Mesenchymal stem cell (in vitro differentiated cells and primary cell): ENCODE measurements at regions not wholly inside any gene's neighbourhood (a gene's known extent, or its start where the extent isn't known, plus 50 kb on each side); places are given as distances from the start of the nearest gene placed in this dataset.
A peak's percentile ranks its signal among the peaks of the same experiment; 100 is the strongest.

Experiments used
- DNase-seq: peaks from one replicate; pipeline ENCODE4 v3.0.0-alpha.2; 2013
- H2AFZ ChIP-seq: one replicate; pipeline ENCODE4 v1.6.1; 2013; ENCODE audit warnings: low read depth, mild to moderate bottlenecking, control low read depth, inconsistent platforms, low read length, moderate library complexity
- H2AK5ac ChIP-seq: 2 replicates; pipeline ENCODE4 v1.6.1; 2013; ENCODE audit warnings: low read length, moderate library complexity, mild to moderate bottlenecking, inconsistent platforms; ENCODE audit not compliant: severe bottlenecking
- H2BK120ac ChIP-seq: one replicate; pipeline ENCODE4 v1.6.1; 2013; ENCODE audit warnings: low read depth, mild to moderate bottlenecking, inconsistent platforms, low read length, moderate library complexity
- H2BK12ac ChIP-seq, 2 experiments: one replicate each; pipeline ENCODE4 v1.6.1; 2013; ENCODE audit warnings: inconsistent platforms in 2 of 2, low read length in 2 of 2, mild to moderate bottlenecking in 2 of 2, moderate library complexity in 2 of 2, control low read depth in 1 of 2
- H2BK15ac ChIP-seq: one replicate; pipeline ENCODE4 v1.6.1; 2013; ENCODE audit warnings: mild to moderate bottlenecking, low read depth, inconsistent platforms; ENCODE audit not compliant: poor library complexity, severe bottlenecking
- H2BK5ac ChIP-seq: 2 replicates; pipeline ENCODE4 v1.6.1; 2013; ENCODE audit warnings: low read depth, mild to moderate bottlenecking, low read length, control low read depth, inconsistent platforms; ENCODE audit not compliant: poor library complexity, severe bottlenecking
- H3K14ac ChIP-seq, 2 experiments: one replicate each; pipeline ENCODE4 v1.6.1; 2013; ENCODE audit warnings: inconsistent platforms in 2 of 2, low read length in 2 of 2, control low read depth in 1 of 2, mild to moderate bottlenecking in 1 of 2, moderate library complexity in 1 of 2
- H3K18ac ChIP-seq, 2 experiments: one replicate each; pipeline ENCODE4 v1.6.1; 2013; ENCODE audit warnings: inconsistent platforms in 2 of 2, low read length in 2 of 2, control low read depth in 1 of 2, low read depth in 1 of 2, mild to moderate bottlenecking in 1 of 2
- H3K23ac ChIP-seq, 2 experiments: one replicate each; pipeline ENCODE4 v1.6.1; 2013; ENCODE audit warnings: inconsistent platforms in 2 of 2, low read length in 2 of 2, mild to moderate bottlenecking in 2 of 2, moderate library complexity in 2 of 2, control low read depth in 1 of 2
- H3K27ac ChIP-seq: 2 replicates; pipeline ENCODE4 v1.5.1; 2013; ENCODE audit warnings: mild to moderate bottlenecking, moderate library complexity, low read length, control low read depth, inconsistent platforms; ENCODE audit not compliant: poor library complexity, severe bottlenecking
- H3K27me3 ChIP-seq, 2 experiments: 2 replicates each; pipeline versions ENCODE4 v1.6.1 to v1.7.0; 2013; ENCODE audit warnings: low read length in 2 of 2, mild to moderate bottlenecking in 2 of 2, moderate library complexity in 2 of 2, control low read depth in 1 of 2, inconsistent platforms in 1 of 2; ENCODE audit not compliant: control insufficient read depth in 1 of 2, insufficient read depth in 1 of 2
- H3K36me3 ChIP-seq, 2 experiments: 2 replicates each; pipeline versions ENCODE4 v1.6.1 to v1.7.0; 2013; ENCODE audit warnings: low read length in 2 of 2, control low read depth in 1 of 2, inconsistent platforms in 1 of 2, low read depth in 1 of 2, mild to moderate bottlenecking in 1 of 2; ENCODE audit not compliant: insufficient read depth in 2 of 2, control insufficient read depth in 1 of 2
- H3K4ac ChIP-seq, 2 experiments: one replicate each; pipeline ENCODE4 v1.6.1; 2013; ENCODE audit warnings: inconsistent platforms in 2 of 2, low read length in 2 of 2, mild to moderate bottlenecking in 2 of 2, moderate library complexity in 2 of 2, control low read depth in 1 of 2, low read depth in 1 of 2
- H3K4me1 ChIP-seq: 2 replicates; pipeline ENCODE4 v1.6.1; 2013; ENCODE audit warnings: low read depth, low read length, control low read depth; ENCODE audit not compliant: control insufficient read depth, insufficient read depth
- H3K4me2 ChIP-seq: 2 replicates; pipeline ENCODE4 v1.6.1; 2013; ENCODE audit warnings: low read length, mild to moderate bottlenecking, inconsistent platforms; ENCODE audit not compliant: poor library complexity, severe bottlenecking
- H3K4me3 ChIP-seq, 2 experiments: 2 replicates each; pipeline versions ENCODE4 v1.5.1 to v1.7.0; 2013; ENCODE audit warnings: low read length in 2 of 2, mild to moderate bottlenecking in 2 of 2, control low read depth in 1 of 2, low read depth in 1 of 2; ENCODE audit not compliant: insufficient read depth in 1 of 2
- H3K79me1 ChIP-seq: replicated peaks from 2 replicates; pipeline ENCODE4 v1.6.1; 2013; ENCODE audit warnings: mild to moderate bottlenecking, control low read depth, low read length, inconsistent platforms; ENCODE audit not compliant: poor library complexity, severe bottlenecking
- H3K9ac ChIP-seq: 2 replicates; pipeline ENCODE4 v1.7.0; 2013; ENCODE audit warnings: mild to moderate bottlenecking, low read length, moderate library complexity
- H3K9me3 ChIP-seq: 2 replicates; pipeline ENCODE4 v1.7.0; 2013; ENCODE audit warnings: mild to moderate bottlenecking, low read length; ENCODE audit not compliant: control insufficient read depth
- H4K8ac ChIP-seq: one replicate; pipeline ENCODE4 v1.6.1; 2013; ENCODE audit warnings: inconsistent platforms, mild to moderate bottlenecking, low read length, moderate library complexity
- H4K91ac ChIP-seq: one replicate; pipeline ENCODE4 v1.6.1; 2013; ENCODE audit warnings: mild to moderate bottlenecking, low read length, inconsistent platforms
- WGBS: methylation state at CpG from one replicate; pipeline ENCODE4 v1.1.7; 2013; ENCODE audit warnings: mixed read lengths; 5-methylcytosine and 5-hydroxymethylcytosine counted together

DNA sequence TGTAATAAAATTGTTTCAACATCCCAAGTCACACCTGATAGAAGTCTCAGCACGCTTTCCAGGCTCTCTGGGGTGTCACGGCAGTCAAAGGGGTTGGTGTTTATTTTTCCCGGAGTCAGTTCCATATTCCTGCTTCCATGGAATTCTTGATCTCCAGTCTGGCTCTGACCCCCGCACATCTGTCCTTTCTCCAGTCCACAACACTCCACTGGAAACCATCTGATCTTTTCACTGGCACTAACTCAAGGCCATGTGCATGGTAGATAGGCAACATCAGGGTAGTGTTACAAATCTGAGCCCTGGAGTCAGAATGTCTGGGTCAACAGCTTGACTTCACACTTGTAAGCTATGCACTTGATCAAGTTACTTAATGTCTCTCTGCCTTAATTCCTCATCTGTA, 176.2 kb downstream of the WDR11 start:
- Histone ChIP-seq H4K8ac (no peak overlapping the region), H3K27me3 (no peaks in the 10 kb centered on the region), H4K91ac (no peak overlapping the region), H2BK120ac (no peak overlapping the region), H3K4me3 (no peak overlapping the region), H3K23ac (no peak overlapping the region), H3K18ac (no peak overlapping the region), H2AK5ac (no peak overlapping the region), H3K27ac (no peak overlapping the region), H2BK5ac (no peak overlapping the region), H3K4me2 (no peak overlapping the region), H3K4ac (no peak overlapping the region), H2AFZ (no peak overlapping the region), H2BK12ac (no peak overlapping the region), H2BK15ac (no peak overlapping the region), H3K9ac (no peak overlapping the region), H3K9me3 (no peaks in the 10 kb centered on the region), H3K14ac (no peak overlapping the region), H3K4me1 (no peaks in the 10 kb centered on the region), H3K79me1 (no peaks in the 10 kb centered on the region), H3K36me3 (no peaks in the 10 kb centered on the region)
- DNase-seq, result no peak
- whole genome bisulfite sequencing, result 66% methylated on average over 3 of the region's 4 CpGs

DNA sequence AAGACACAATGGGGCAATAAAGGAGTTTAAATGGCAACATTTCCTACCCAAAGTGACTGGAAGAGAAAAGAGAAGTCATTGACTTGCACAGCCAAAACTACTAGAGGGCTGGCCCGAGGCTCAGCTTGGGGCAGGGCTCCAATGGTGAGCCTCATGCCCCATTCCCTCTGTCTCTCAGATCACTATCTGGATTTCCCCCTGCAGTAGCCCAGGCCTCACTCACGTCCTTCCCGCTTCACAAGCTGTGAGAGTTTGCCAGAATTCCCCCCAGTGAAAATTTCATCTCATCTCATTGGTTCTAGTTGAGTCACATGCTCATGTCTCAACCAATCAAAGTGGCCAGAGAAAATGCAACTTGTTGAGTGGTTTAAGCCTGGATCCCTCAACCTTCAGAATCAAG, 181.3 kb downstream of the WDR11 start:
- DNase-seq, result no peak
- Histone ChIP-seq H3K4me2 (no peak overlapping the region), H3K9me3 (no peaks in the 10 kb centered on the region), H3K27me3 (peaks cover 0 to 5% of the 10 kb centered on the region in 2 experiments), H2AFZ (no peak overlapping the region), H2BK120ac (no peak overlapping the region), H2AK5ac (no peak overlapping the region), H3K18ac (no peak overlapping the region), H3K4me1 (no peaks in the 10 kb centered on the region), H2BK12ac (no peak overlapping the region), H3K23ac (no peak overlapping the region), H3K4ac (no peak overlapping the region), H3K4me3 (no peak overlapping the region), H2BK5ac (no peak overlapping the region), H3K27ac (no peak overlapping the region), H2BK15ac (no peak overlapping the region), H3K36me3 (no peaks in the 10 kb centered on the region), H4K91ac (no peak overlapping the region), H3K79me1 (no peaks in the 10 kb centered on the region), H3K14ac (no peak overlapping the region), H3K9ac (no peak overlapping the region), H4K8ac (no peak overlapping the region)
- WGBS, result 95% methylated on average over 3 of the region's 3 CpGs

DNA sequence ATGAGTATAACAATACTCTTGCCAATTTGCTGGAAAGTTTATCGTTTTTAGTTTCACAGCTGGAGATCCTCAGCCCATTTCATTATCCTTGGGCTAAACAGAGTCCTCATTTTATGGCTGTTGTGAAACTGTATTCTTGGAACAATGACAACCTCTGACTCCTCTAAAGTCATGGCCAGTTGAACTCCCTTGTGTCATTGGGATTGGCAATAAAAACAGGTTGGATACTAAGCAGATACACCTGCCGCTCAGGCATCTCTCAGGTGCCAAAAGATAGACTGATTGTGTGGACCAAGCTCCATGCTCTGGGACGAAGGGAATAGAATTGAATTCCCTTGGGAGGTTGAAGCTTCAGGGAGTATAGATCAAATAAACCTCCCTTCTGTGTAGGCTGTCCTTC, 182.2 kb downstream of the WDR11 start:
- Histone ChIP-seq H3K4me3 (no peak overlapping the region), H3K9ac (no peak overlapping the region), H3K4me2 (no peak overlapping the region), H3K4ac (no peak overlapping the region), H3K18ac (no peak overlapping the region), H3K27me3 (peaks cover 0 to 8% of the 10 kb centered on the region in 2 experiments), H2AK5ac (no peak overlapping the region), H2AFZ (no peak overlapping the region), H3K4me1 (no peaks in the 10 kb centered on the region), H3K27ac (no peak overlapping the region), H4K91ac (no peak overlapping the region), H3K36me3 (no peaks in the 10 kb centered on the region), H3K23ac (no peak overlapping the region), H2BK120ac (no peak overlapping the region), H2BK15ac (no peak overlapping the region), H3K79me1 (no peaks in the 10 kb centered on the region), H2BK5ac (no peak overlapping the region), H3K14ac (no peak overlapping the region), H3K9me3 (no peaks in the 10 kb centered on the region), H4K8ac (no peak overlapping the region), H2BK12ac (no peak overlapping the region)
- 66% methylated on average over 3 of the region's 3 CpGs for WGBS
- DNase-seq, result no peak

DNA sequence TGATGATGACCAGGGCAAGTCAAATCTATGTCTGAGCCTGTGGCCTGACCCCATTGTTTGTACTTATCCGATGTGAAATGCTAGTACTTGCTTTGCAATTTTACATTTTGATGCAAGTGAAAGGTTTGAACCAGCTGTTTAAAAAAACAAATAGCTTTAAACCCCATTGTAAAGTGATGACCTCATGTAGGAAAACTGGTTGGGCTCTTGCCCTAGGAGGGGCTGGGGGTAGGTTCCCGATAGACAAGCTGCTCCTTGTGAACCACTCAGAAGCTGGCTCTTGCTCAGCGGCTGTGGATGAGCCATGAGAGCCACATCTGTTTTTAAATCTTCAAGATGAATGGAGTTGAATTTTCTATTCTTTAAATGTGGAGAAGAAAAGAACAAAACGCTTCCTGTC, 185.3 kb downstream of the WDR11 start:
- WGBS, result 39% methylated on average over 4 of the region's 4 CpGs
- no peak overlapping the region for H3K14ac ChIP-seq
- H3K4me1 ChIP-seq, result no peaks in the 10 kb centered on the region

More for the DNA sequence above, 185.3 kb downstream of the WDR11 start:
- Histone ChIP-seq H3K9me3 (no peaks in the 10 kb centered on the region), H3K4ac (no peak overlapping the region), H3K9ac (no peak overlapping the region), H2AFZ (no peak overlapping the region), H3K18ac (no peak overlapping the region), H3K23ac (no peak overlapping the region), H2BK120ac (no peak overlapping the region), H3K27me3 (peaks cover 0 to 14% of the 10 kb centered on the region in 2 experiments), H4K8ac (no peak overlapping the region), H2BK12ac (no peak overlapping the region), H3K79me1 (no peaks in the 10 kb centered on the region), H3K36me3 (no peaks in the 10 kb centered on the region), H2BK15ac (no peak overlapping the region), H3K4me2 (no peak overlapping the region), H3K4me3 (no peak overlapping the region), H2AK5ac (no peak overlapping the region), H3K27ac (no peak overlapping the region), H4K91ac (no peak overlapping the region), H2BK5ac (no peak overlapping the region)
- DNase-seq, result peak; percentile 7
